ENCODE measurements at regions not wholly inside any gene's neighbourhood (a gene's known extent, or its start where the extent isn't known, plus 50 kb on each side); places are given as distances from the start of the nearest gene placed in this dataset.

DNA sequence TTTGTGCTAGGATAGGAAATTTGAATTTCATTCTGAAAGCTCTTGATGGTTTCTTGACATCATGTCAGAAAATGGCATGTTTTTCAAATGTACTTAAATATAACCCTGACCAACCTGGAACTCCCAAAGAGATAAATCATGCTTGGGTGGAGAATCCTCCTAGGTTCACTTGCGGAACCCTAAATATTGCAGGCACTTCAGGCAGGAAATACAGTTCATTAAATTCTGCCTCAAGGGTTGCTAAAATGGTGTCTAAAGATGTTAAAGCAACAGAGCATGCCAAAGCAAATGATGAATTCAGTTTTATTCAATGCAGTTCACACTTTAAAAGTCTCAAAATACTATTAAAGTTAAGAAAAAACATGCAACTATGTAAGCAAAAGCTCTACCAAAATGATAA is 415.9 kb downstream of the SLITRK6 start:
- TF ChIP-seq, protein P1, sequence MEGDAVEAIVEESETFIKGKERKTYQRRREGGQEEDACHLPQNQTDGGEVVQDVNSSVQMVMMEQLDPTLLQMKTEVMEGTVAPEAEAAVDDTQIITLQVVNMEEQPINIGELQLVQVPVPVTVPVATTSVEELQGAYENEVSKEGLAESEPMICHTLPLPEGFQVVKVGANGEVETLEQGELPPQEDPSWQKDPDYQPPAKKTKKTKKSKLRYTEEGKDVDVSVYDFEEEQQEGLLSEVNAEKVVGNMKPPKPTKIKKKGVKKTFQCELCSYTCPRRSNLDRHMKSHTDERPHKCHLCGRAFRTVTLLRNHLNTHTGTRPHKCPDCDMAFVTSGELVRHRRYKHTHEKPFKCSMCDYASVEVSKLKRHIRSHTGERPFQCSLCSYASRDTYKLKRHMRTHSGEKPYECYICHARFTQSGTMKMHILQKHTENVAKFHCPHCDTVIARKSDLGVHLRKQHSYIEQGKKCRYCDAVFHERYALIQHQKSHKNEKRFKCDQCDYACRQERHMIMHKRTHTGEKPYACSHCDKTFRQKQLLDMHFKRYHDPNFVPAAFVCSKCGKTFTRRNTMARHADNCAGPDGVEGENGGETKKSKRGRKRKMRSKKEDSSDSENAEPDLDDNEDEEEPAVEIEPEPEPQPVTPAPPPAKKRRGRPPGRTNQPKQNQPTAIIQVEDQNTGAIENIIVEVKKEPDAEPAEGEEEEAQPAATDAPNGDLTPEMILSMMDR (IDR thresholded peaks at IDR 0.05) = no peak
- TF ChIP-seq POLR2A (IDR thresholded peaks at IDR 0.05) = no peak

Data from adrenal gland (tissue), 5 donors.